ENCODE measurements at regions not wholly inside any gene's neighbourhood (a gene's known extent, or its start where the extent isn't known, plus 50 kb on each side); places are given as distances from the start of the nearest gene placed in this dataset.

GRCh38 chr13:109862627-109863026, 76.2 kb upstream of the IRS2 start:
- DNase-seq: no peak

- no peak for DNase-seq
Measured at GRCh38 chr13:109859898-109860297, 73.5 kb upstream of the IRS2 start.

- no peak for DNase-seq
Measured at GRCh38 chr13:109859216-109859835, 72.9 kb upstream of the IRS2 start.

- no peak for DNase-seq
Measured at GRCh38 chr13:109858319-109858718, 71.9 kb upstream of the IRS2 start.

- DNase-seq: no peak
Measured at GRCh38 chr13:109857803-109858202, 71.4 kb upstream of the IRS2 start.

GRCh38 chr13:109857325-109857724, 70.9 kb upstream of the IRS2 start:
- DNase-seq: no peak

GRCh38 chr13:109856350-109856749, 70.0 kb upstream of the IRS2 start:
- no peak for DNase-seq

GRCh38 chr13:109853153-109853552, 66.8 kb upstream of the IRS2 start:
- DNase-seq: no peak

GRCh38 chr13:109846185-109846584, 59.8 kb upstream of the IRS2 start:
- DNase-seq: no peak

- no peak for DNase-seq
Measured at GRCh38 chr13:109844396-109844795, 58.0 kb upstream of the IRS2 start.

- no peak for DNase-seq
Measured at GRCh38 chr13:109843695-109844094, 57.3 kb upstream of the IRS2 start.

GRCh38 chr13:109842212-109842920, 56.0 kb upstream of the IRS2 start:
- no peak for DNase-seq

- DNase-seq: no peak
Measured at GRCh38 chr13:109840893-109841287, 54.5 kb upstream of the IRS2 start.

GRCh38 chr13:109840201-109840892, 54.0 kb upstream of the IRS2 start:
- no peak for DNase-seq

- DNase-seq: no peak
Measured at GRCh38 chr13:109836629-109837607, 50.5 kb upstream of the IRS2 start.

Data from nucleus accumbens (tissue), 56 donors.